ENCODE measurements at regions not wholly inside any gene's neighbourhood (a gene's known extent, or its start where the extent isn't known, plus 50 kb on each side); places are given as distances from the start of the nearest gene placed in this dataset.
"Not testable (repeated sequence)": the region's sequence is repeated elsewhere in the genome, so short reads cannot be mapped to it uniquely, and the experiment has no call there.

GRCh38 chr2:242108797-242109500, 239.4 kb downstream of the RTP5 start:
- H3K9me2 ChIP-seq (ENCODE audit: insufficient read depth, low read length); DNase-seq (ENCODE audit: low spot score); H4K20me1 ChIP-seq (ENCODE audit: insufficient read depth, low read length); H3K79me2 ChIP-seq (ENCODE audit: insufficient read depth, low read depth, low read length); H3K4me2 ChIP-seq (ENCODE audit: low read length); H3K36me3 ChIP-seq (ENCODE audit: insufficient read depth, low read length); H2AFZ ChIP-seq (ENCODE audit: low read length); H3K9me3 ChIP-seq (ENCODE audit: low read length); H3K27ac ChIP-seq (ENCODE audit: low read depth, low read length, poor library complexity, severe bottlenecking); BruUV-seq (replicated peaks); H3K4me1 ChIP-seq (ENCODE audit: insufficient read depth, low read length, poor library complexity, severe bottlenecking); H3K4me3 ChIP-seq (ENCODE audit: low read depth, low read length, poor library complexity, severe bottlenecking); POLR2A ChIA-PET; CTCF ChIA-PET (ENCODE audit: unreplicated experiment); intact Hi-C loops (cut with micrococcal nuclease; ENCODE audit: unreplicated experiment): not testable (repeated sequence)

- H3K9me2 ChIP-seq (ENCODE audit: insufficient read depth, low read length); POLR2A ChIA-PET; H3K4me3 ChIP-seq (ENCODE audit: low read depth, low read length, poor library complexity, severe bottlenecking); H3K9me3 ChIP-seq (ENCODE audit: low read length); DNase-seq (ENCODE audit: low spot score); H2AFZ ChIP-seq (ENCODE audit: low read length); H3K4me1 ChIP-seq (ENCODE audit: insufficient read depth, low read length, poor library complexity, severe bottlenecking); CTCF ChIA-PET (ENCODE audit: unreplicated experiment); H3K27ac ChIP-seq (ENCODE audit: low read depth, low read length, poor library complexity, severe bottlenecking); intact Hi-C loops (cut with micrococcal nuclease; ENCODE audit: unreplicated experiment); H4K20me1 ChIP-seq (ENCODE audit: insufficient read depth, low read length); H3K79me2 ChIP-seq (ENCODE audit: insufficient read depth, low read depth, low read length); BruUV-seq (replicated peaks); H3K4me2 ChIP-seq (ENCODE audit: low read length); H3K36me3 ChIP-seq (ENCODE audit: insufficient read depth, low read length): not testable (repeated sequence)
Observed at GRCh38 chr2:242109819-242110218, 240.3 kb downstream of the RTP5 start.

GRCh38 chr2:242111954-242112353, 242.4 kb downstream of the RTP5 start:
- BruUV-seq (replicated peaks); H3K79me2 ChIP-seq (ENCODE audit: insufficient read depth, low read depth, low read length); H3K9me3 ChIP-seq (ENCODE audit: low read length); H3K27ac ChIP-seq (ENCODE audit: low read depth, low read length, poor library complexity, severe bottlenecking); H3K4me3 ChIP-seq (ENCODE audit: low read depth, low read length, poor library complexity, severe bottlenecking); CTCF ChIA-PET (ENCODE audit: unreplicated experiment); H3K9me2 ChIP-seq (ENCODE audit: insufficient read depth, low read length); H3K36me3 ChIP-seq (ENCODE audit: insufficient read depth, low read length); H4K20me1 ChIP-seq (ENCODE audit: insufficient read depth, low read length); H3K4me2 ChIP-seq (ENCODE audit: low read length); intact Hi-C loops (cut with micrococcal nuclease; ENCODE audit: unreplicated experiment); POLR2A ChIA-PET; DNase-seq (ENCODE audit: low spot score); H2AFZ ChIP-seq (ENCODE audit: low read length); H3K4me1 ChIP-seq (ENCODE audit: insufficient read depth, low read length, poor library complexity, severe bottlenecking): not testable (repeated sequence)

- H3K9me3 ChIP-seq (ENCODE audit: low read length); intact Hi-C loops (cut with micrococcal nuclease; ENCODE audit: unreplicated experiment); H3K27ac ChIP-seq (ENCODE audit: low read depth, low read length, poor library complexity, severe bottlenecking); H3K4me1 ChIP-seq (ENCODE audit: insufficient read depth, low read length, poor library complexity, severe bottlenecking); POLR2A ChIA-PET; CTCF ChIA-PET (ENCODE audit: unreplicated experiment); H2AFZ ChIP-seq (ENCODE audit: low read length); H3K36me3 ChIP-seq (ENCODE audit: insufficient read depth, low read length); H4K20me1 ChIP-seq (ENCODE audit: insufficient read depth, low read length); H3K4me3 ChIP-seq (ENCODE audit: low read depth, low read length, poor library complexity, severe bottlenecking); H3K79me2 ChIP-seq (ENCODE audit: insufficient read depth, low read depth, low read length); H3K4me2 ChIP-seq (ENCODE audit: low read length); DNase-seq (ENCODE audit: low spot score); BruUV-seq (replicated peaks); H3K9me2 ChIP-seq (ENCODE audit: insufficient read depth, low read length): not testable (repeated sequence)
Observed at GRCh38 chr2:242113492-242113891, 244.0 kb downstream of the RTP5 start.

DNA sequence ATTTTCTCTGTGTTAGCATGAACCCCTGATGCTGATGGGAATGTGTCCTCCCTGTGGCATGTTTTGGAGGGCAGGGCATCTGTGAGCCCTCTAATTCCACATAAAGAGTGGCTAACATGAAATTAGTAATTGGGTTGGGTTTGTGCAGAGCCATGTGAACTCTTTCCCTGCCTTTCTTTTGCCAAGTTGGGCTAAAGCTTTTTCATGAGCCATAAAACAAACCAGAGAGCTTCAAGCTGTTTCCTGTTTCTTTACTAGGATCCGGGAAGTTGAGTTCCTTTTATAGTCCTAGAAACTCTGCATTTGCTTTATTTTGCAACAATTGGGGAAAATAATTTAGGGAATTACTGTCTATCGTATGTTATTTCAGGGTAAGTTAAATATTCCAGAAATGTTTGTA, 247.1 kb downstream of the RTP5 start:
- H3K79me2 ChIP-seq (ENCODE audit: insufficient read depth, low read depth, low read length); H3K9me3 ChIP-seq (ENCODE audit: low read length); H2AFZ ChIP-seq (ENCODE audit: low read length); POLR2A ChIA-PET; H3K9me2 ChIP-seq (ENCODE audit: insufficient read depth, low read length); BruUV-seq (replicated peaks); H3K4me1 ChIP-seq (ENCODE audit: insufficient read depth, low read length, poor library complexity, severe bottlenecking); H3K4me3 ChIP-seq (ENCODE audit: low read depth, low read length, poor library complexity, severe bottlenecking); H4K20me1 ChIP-seq (ENCODE audit: insufficient read depth, low read length); H3K27ac ChIP-seq (ENCODE audit: low read depth, low read length, poor library complexity, severe bottlenecking); intact Hi-C loops (cut with micrococcal nuclease; ENCODE audit: unreplicated experiment); H3K36me3 ChIP-seq (ENCODE audit: insufficient read depth, low read length); H3K4me2 ChIP-seq (ENCODE audit: low read length); CTCF ChIA-PET (ENCODE audit: unreplicated experiment); DNase-seq (ENCODE audit: low spot score): not testable (repeated sequence)

DNA sequence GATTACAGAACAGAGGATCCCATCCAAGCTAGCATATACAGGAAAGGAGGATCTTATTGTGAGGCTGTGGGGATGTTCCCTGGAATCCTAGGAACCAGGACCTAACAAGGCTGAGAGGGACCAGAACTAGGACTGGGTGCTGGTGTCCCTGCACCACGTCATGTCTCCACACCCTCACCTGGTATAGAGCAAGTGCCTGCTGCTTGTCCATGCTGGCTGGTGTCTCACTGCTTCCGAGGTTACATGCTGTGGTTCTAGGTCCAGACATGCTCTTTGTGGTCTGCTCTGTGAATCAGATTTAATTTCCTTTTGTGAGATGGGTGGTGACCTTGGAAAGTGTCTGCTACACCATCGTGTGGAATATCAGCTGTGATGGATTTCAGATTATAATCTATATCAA, 247.8 kb downstream of the RTP5 start:
- H3K9me3 ChIP-seq (ENCODE audit: low read length); DNase-seq (ENCODE audit: low spot score); H3K4me2 ChIP-seq (ENCODE audit: low read length); H3K36me3 ChIP-seq (ENCODE audit: insufficient read depth, low read length); H3K9me2 ChIP-seq (ENCODE audit: insufficient read depth, low read length); CTCF ChIA-PET (ENCODE audit: unreplicated experiment); H3K27ac ChIP-seq (ENCODE audit: low read depth, low read length, poor library complexity, severe bottlenecking); H3K4me1 ChIP-seq (ENCODE audit: insufficient read depth, low read length, poor library complexity, severe bottlenecking); H3K79me2 ChIP-seq (ENCODE audit: insufficient read depth, low read depth, low read length); intact Hi-C loops (cut with micrococcal nuclease; ENCODE audit: unreplicated experiment); BruUV-seq (replicated peaks); H3K4me3 ChIP-seq (ENCODE audit: low read depth, low read length, poor library complexity, severe bottlenecking); POLR2A ChIA-PET; H4K20me1 ChIP-seq (ENCODE audit: insufficient read depth, low read length); H2AFZ ChIP-seq (ENCODE audit: low read length): not testable (repeated sequence)

- H3K27ac ChIP-seq (ENCODE audit: low read depth, low read length, poor library complexity, severe bottlenecking); H2AFZ ChIP-seq (ENCODE audit: low read length); H4K20me1 ChIP-seq (ENCODE audit: insufficient read depth, low read length); H3K36me3 ChIP-seq (ENCODE audit: insufficient read depth, low read length); CTCF ChIA-PET (ENCODE audit: unreplicated experiment); H3K9me2 ChIP-seq (ENCODE audit: insufficient read depth, low read length); DNase-seq (ENCODE audit: low spot score); POLR2A ChIA-PET; intact Hi-C loops (cut with micrococcal nuclease; ENCODE audit: unreplicated experiment); H3K9me3 ChIP-seq (ENCODE audit: low read length); H3K4me3 ChIP-seq (ENCODE audit: low read depth, low read length, poor library complexity, severe bottlenecking); H3K4me1 ChIP-seq (ENCODE audit: insufficient read depth, low read length, poor library complexity, severe bottlenecking); H3K4me2 ChIP-seq (ENCODE audit: low read length); H3K79me2 ChIP-seq (ENCODE audit: insufficient read depth, low read depth, low read length); BruUV-seq (replicated peaks): not testable (repeated sequence)
Observed at GRCh38 chr2:242119682-242120081, 250.2 kb downstream of the RTP5 start.
